Kasumi-1 (cell line): ENCODE measurements at regions not wholly inside any gene's neighbourhood (a gene's known extent, or its start where the extent isn't known, plus 50 kb on each side); places are given as distances from the start of the nearest gene placed in this dataset.

ENCODE experiments used
- DNase-seq, 2 experiments: peaks; one replicate each; lab custom pipeline; 2025; lab: John Stamatoyannopoulos, UW

- no peak for DNase-seq
Measured at GRCh38 chr1:48054232-48054631, 57.0 kb upstream of the TRABD2B start.

DNA sequence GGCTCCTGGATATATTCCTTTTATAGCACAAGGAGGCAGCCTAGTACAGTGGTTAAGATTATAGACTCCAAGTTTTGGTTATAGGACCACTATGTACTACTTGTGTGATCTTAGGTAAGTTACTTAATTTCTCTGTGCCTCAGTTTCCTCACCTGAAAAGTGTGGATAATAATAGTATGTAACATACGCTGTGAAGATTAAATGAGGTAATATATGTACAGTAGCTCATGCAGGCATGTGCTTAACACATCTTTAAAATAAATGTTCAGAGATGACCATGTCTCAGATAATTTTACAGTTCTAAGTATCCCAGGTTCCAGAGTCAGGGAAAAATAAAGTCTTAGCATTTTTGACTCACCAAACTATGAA lies 55.7 kb upstream of the TRABD2B start:
- DNase-seq: no peak

DNA sequence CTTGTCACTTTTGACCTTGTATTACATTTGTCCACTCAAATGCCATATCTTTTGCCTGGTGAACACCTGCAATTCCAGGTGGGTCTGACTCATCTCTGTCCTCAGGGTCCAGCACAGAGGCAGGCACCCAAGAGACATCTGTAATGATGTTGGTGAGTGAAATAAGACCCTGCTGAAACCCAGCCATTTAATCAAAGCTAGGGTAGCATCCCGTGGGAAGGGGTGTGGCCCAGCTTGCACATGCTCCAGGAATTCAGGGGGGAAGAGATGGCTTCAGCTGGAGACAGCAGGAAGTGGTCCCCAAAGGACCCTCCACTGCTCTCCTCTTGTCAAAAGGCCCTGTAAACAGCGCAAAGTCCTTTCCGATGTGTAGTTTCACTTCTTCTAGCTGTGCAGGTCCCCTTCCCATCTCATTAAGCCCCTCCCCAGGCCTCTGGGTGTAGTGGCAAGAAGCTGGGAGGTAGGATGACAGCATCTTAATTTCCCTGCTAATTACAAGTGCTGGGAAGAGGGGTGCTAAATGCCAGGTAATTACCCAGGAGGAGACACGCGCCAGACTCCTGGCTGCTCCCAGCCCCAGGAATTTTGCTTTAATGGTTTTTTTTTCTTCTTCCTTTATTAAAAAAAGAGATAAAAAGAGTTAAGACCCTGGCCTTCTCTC lies 54.4 kb upstream of the TRABD2B start:
- no peak for DNase-seq

DNA sequence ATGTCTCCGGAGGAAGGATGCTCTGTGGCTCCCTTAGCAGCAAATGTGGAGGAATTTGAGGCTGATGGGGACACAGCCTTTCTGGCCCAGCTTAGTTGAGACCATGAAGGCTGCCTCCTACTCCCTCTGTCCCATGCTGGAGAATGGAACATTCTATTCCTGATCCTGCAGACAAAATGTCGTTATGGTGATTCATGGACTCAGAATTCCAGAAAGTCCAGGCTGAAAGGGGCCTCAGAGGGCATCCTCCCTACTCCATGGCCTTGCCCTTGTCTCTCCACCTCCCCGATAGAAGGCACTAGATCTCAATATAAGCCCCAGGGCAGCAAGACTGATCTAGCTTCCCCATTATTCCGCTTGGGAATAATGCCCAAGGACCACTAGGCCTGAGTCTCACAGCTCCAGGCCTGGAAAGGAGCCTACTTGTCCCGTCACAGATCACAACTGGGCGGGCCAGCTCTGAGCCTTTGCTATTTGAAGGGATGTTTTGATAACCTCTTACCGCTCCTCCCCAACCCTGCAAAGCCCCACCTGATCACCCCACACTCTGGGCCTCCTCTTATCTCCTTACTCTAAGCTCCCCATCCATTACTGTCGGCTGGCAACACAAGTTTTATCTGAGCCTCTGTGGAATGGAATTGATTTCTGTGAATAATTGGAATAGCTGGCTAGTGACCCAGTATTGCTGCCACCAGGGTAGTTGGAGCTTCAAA lies 52.8 kb upstream of the TRABD2B start:
- DNase-seq: no peak

- DNase-seq: no peak
Measured at GRCh38 chr1:48048980-48049379, 51.8 kb upstream of the TRABD2B start.

GRCh38 chr1:48048064-48048463 lies 50.9 kb upstream of the TRABD2B start:
- no peak for DNase-seq

GRCh38 chr1:48047116-48047515 lies 49.9 kb upstream of the TRABD2B start:
- no peak for DNase-seq
